Heart right ventricle (tissue), 16 donors: ENCODE measurements at regions not wholly inside any gene's neighbourhood (a gene's known extent, or its start where the extent isn't known, plus 50 kb on each side); places are given as distances from the start of the nearest gene placed in this dataset.

Source experiments
- ATAC-seq, 8 donors: fragments of 200-7000 bp; cut with Tn5 transposase; one replicate each; pipeline ENCODE4 v1.9.1; 2020; ENCODE audit warnings: mild to moderate bottlenecking in 8 of 8, moderate library complexity in 8 of 8, moderate number of reproducible peaks in 1 of 8
- DNase-seq, 2 donors: peaks; one replicate each; pipeline ENCODE4 v3.0.0-alpha.2; 2020
- H3K27ac ChIP-seq, 10 donors: fragments of 200-600 bp; sonication (generic) in 2 of 10; one replicate each; pipeline versions ENCODE4 v1.5.0 to v1.8.0; 2020 to 2022; ENCODE audit warnings: mild to moderate bottlenecking in 3 of 10
- H3K27me3 ChIP-seq, 7 donors: fragments of 200-600 bp; one replicate each; pipeline ENCODE4 v1.8.0; 2021 to 2022; ENCODE audit warnings: mild to moderate bottlenecking in 2 of 7
- H3K36me3 ChIP-seq, 9 donors: fragments of 200-600 bp; sonication (generic) in 1 of 9; one replicate each; pipeline versions ENCODE4 v1.5.0 to v1.8.0; 2020 to 2022; ENCODE audit warnings: mild to moderate bottlenecking in 2 of 9
- H3K4me1 ChIP-seq, 9 donors: fragments of 200-600 bp; sonication (generic) in 1 of 9; one replicate each; pipeline versions ENCODE4 v1.5.0 to v1.8.0; 2020 to 2022; ENCODE audit warnings: mild to moderate bottlenecking in 4 of 9
- H3K4me3 ChIP-seq, 10 donors: fragments of 200-600 bp; sonication (generic) in 2 of 10; one replicate each; pipeline versions ENCODE4 v1.5.0 to v1.8.0; 2020 to 2022; ENCODE audit warnings: mild to moderate bottlenecking in 7 of 10, moderate library complexity in 2 of 10
- H3K9me3 ChIP-seq, 11 donors: fragments of 200-600 bp in 10 of 11; sonication (generic) in 2 of 11; one replicate each; pipeline versions ENCODE4 v1.5.0 to v1.8.0; 2013 to 2022; ENCODE audit warnings: mild to moderate bottlenecking in 2 of 11, control low read depth in 1 of 11, moderate library complexity in 1 of 11
- CTCF ChIP-seq, 9 donors: fragments of 200-600 bp; sonication (generic) in 2 of 9; IDR thresholded peaks; one replicate each; pipeline versions ENCODE4 v1.5.0 to v1.8.0; 2021 to 2022; ENCODE audit warnings: antibody characterized with exemption in 9 of 9, mild to moderate bottlenecking in 5 of 9, moderate library complexity in 1 of 9
- WGBS, 2 donors: extraction: QIAGEN DNeasy Blood & Tissue Kit; methylation state at CpG; one replicate each; pipeline ENCODE4 v1.1.7; 2013; ENCODE audit warnings: inconsistent platforms in 1 of 2; 5-methylcytosine and 5-hydroxymethylcytosine counted together
- intact Hi-C, 10 donors: fragments of 100-400 bp; cut with DNase I; formaldehyde crosslinking; loops; one replicate each; pipeline versions ENCODE4 v1.11.1 to v1.14.2; 2022
- donor health status: Arrhythmogenic right ventricular cardiomyopathy.
- donor health status: ischemic (EF 13 %, LVEDD 7.1; RV severe dilation, severe dysfunction).
- donor health status: healthy with polysubstance abuse.
- donor health status: DM: no; HTN: yes; CAD: no.
- donor health status: DM: no; HTN: no; CAD: no.
- donor health status: ischemic (EF 25% LVEDD 6.9; RV normal size, moderate dysfunction).
- donor health status: ischemic (EF 25% LVEDD 5.7; RV mildly dilated, moderate dysfunction).
- donor health status: healthy.
- donor health status: DM: yes; HTN: yes; CAD: no.
- donor health status: Ischemic cardiomyopathy.
- donor health status: ischemic (EF 35%, LVEDD 5.7; RV mildly dilated, moderate dysfunction).
- donor health status: nonischemic (EF 11% LVEDD 7.7; RV severe dilation, severe dysfunction).
- donor health status: DM: yes; HTN: yes; CAD: no.
- donor health status: PGD.
- donor health status: ischemic (EF 29% LVEDD 5.4; RV normal size, mild dysfunction).
- donor health status: nonischemic (EF 23%, LVEDD 6.1; RV moderate dilation, normal function).

GRCh38 chr11:127108838-127109237, 108.3 kb upstream of the KIRREL3 start:
- intact Hi-C loops: no loop called here
- no peak for TF ChIP-seq CTCF (IDR thresholded peaks at IDR 0.05)
- peaks cover 0 to 12% (median 0%) of the 10 kb centered on the region in 9 donors for H3K4me1 ChIP-seq
- H3K4me3 ChIP-seq: no peak overlapping the region
- H3K27ac ChIP-seq: no peak overlapping the region
- H3K36me3 ChIP-seq: no peaks in the 10 kb centered on the region
- 65 to 79% methylated on average over 3 of the region's 3 CpGs for WGBS, 2 donors
- H3K27me3 ChIP-seq: peaks cover 0 to 20% (median 1%) of the 10 kb centered on the region in 7 donors
- no peaks in the 10 kb centered on the region for H3K9me3 ChIP-seq
- ATAC-seq (no peak), DNase-seq (no peak)

GRCh38 chr11:127106938-127107337, 106.4 kb upstream of the KIRREL3 start:
- DNase-seq: no peak
- Histone ChIP-seq H3K36me3 (no peaks in the 10 kb centered on the region), H3K27ac (no peak overlapping the region), H3K4me1 (peaks cover 0 to 12% (median 0%) of the 10 kb centered on the region in 9 donors), H3K27me3 (peaks cover 0 to 33% (median 0%) of the 10 kb centered on the region in 7 donors), H3K4me3 (no peak overlapping the region), H3K9me3 (no peaks in the 10 kb centered on the region)
- intact Hi-C loops: no loop called here
- no peak for TF ChIP-seq CTCF (IDR thresholded peaks at IDR 0.05)
- no peak for ATAC-seq
- 75 to 77% methylated on average over 2 of the region's 2 CpGs for WGBS, 2 donors

- ATAC-seq (no peak), DNase-seq (no peak)
- intact Hi-C loops: no loop called here
- H3K4me1 ChIP-seq: peaks cover 0 to 12% (median 0%) of the 10 kb centered on the region in 9 donors
- H3K9me3 ChIP-seq: no peaks in the 10 kb centered on the region
- no peak overlapping the region for H3K27ac ChIP-seq
- no peak overlapping the region for H3K4me3 ChIP-seq
- H3K27me3 ChIP-seq: peaks cover 0 to 34% (median 0%) of the 10 kb centered on the region in 7 donors
- 34 to 42% methylated on average over 15 of the region's 15 CpGs for WGBS, 2 donors
- no peak for TF ChIP-seq CTCF (IDR thresholded peaks at IDR 0.05)
- H3K36me3 ChIP-seq: no peaks in the 10 kb centered on the region
Observed at GRCh38 chr11:127105593-127106541, 105.3 kb upstream of the KIRREL3 start.

- no peaks in the 10 kb centered on the region for H3K36me3 ChIP-seq
- 64 to 72% methylated on average over 9 of the region's 9 CpGs for WGBS, 2 donors
Observed at GRCh38 chr11:127103586-127104388, 103.2 kb upstream of the KIRREL3 start.

More at GRCh38 chr11:127103586-127104388, 103.2 kb upstream of the KIRREL3 start:
- intact Hi-C loops: no loop called here
- Histone ChIP-seq H3K4me3 (no peak overlapping the region), H3K27me3 (peaks cover 0 to 34% (median 0%) of the 10 kb centered on the region in 7 donors), H3K9me3 (no peaks in the 10 kb centered on the region), H3K27ac (no peak overlapping the region), H3K4me1 (peaks cover 0 to 4% (median 0%) of the 10 kb centered on the region in 9 donors)
- ATAC-seq (no peak), DNase-seq (no peak)
- no peak for TF ChIP-seq CTCF (IDR thresholded peaks at IDR 0.05)
